Fibroblast of the aortic adventitia (primary cell): ENCODE measurements at regions not wholly inside any gene's neighbourhood (a gene's known extent, or its start where the extent isn't known, plus 50 kb on each side); places are given as distances from the start of the nearest gene placed in this dataset.

Experiments used
- DNase-seq: peaks from one replicate; pipeline ENCODE4 v3.0.0-alpha.2; 2010; ENCODE audit warnings: low read depth
- H3K4me3 ChIP-seq: 2 replicates; pipeline ENCODE4 v1.5.1; 2011; ENCODE audit warnings: low read depth, mild to moderate bottlenecking, control low read depth, low read length, moderate library complexity
- CTCF ChIP-seq: IDR thresholded peaks from 2 replicates; pipeline ENCODE4 v1.5.1; 2011; ENCODE audit warnings: mild to moderate bottlenecking, low read length, control low read depth, inconsistent platforms; ENCODE audit not compliant: insufficient read depth

GRCh38 chr4:126446917-126447316 is 1132.2 kb downstream of the FAT4 start:
- no peak for TF ChIP-seq CTCF
- DNase-seq, result no peak
- H3K4me3 ChIP-seq, result no peak overlapping the region

- DNase-seq, result no peak
- no peak for TF ChIP-seq CTCF
- H3K4me3 ChIP-seq, result no peak overlapping the region
These were observed 1133.5 kb downstream of the FAT4 start for GRCh38 chr4:126448086-126448845.

GRCh38 chr4:126451237-126451873 is 1136.6 kb downstream of the FAT4 start:
- H3K4me3 ChIP-seq, result no peak overlapping the region
- TF ChIP-seq CTCF, result no peak
- DNase-seq, result no peak

- no peak for DNase-seq
- TF ChIP-seq CTCF, result no peak
- no peak overlapping the region for H3K4me3 ChIP-seq
These were observed 1141.1 kb downstream of the FAT4 start for GRCh38 chr4:126455865-126456264.

GRCh38 chr4:126458993-126459392 is 1144.2 kb downstream of the FAT4 start:
- no peak for DNase-seq
- no peak for TF ChIP-seq CTCF
- H3K4me3 ChIP-seq, result no peak overlapping the region

- no peak overlapping the region for H3K4me3 ChIP-seq
- no peak for TF ChIP-seq CTCF
- DNase-seq, result no peak
These were observed 1150.6 kb downstream of the FAT4 start for GRCh38 chr4:126465341-126465740.
